OCI-LY1 (cell line): ENCODE measurements at regions not wholly inside any gene's neighbourhood (a gene's known extent, or its start where the extent isn't known, plus 50 kb on each side); places are given as distances from the start of the nearest gene placed in this dataset.

Source experiments
- H2AFZ ChIP-seq: fragments of 200-600 bp; sonication (generic), shearing (Covaris generic); 2 replicates; pipeline ENCODE4 v1.6.0; 2014; ENCODE audit warnings: antibody characterized with exemption, mild to moderate bottlenecking, low read length
- H3F3A ChIP-seq: fragments of 200-600 bp; sonication (generic), shearing (Covaris generic); 2 replicates; pipeline ENCODE4 v1.6.0; 2014; ENCODE audit warnings: mild to moderate bottlenecking, antibody characterized with exemption, low read length, moderate library complexity; ENCODE audit not compliant: insufficient read depth
- H3K27ac ChIP-seq: fragments of 200-600 bp; sonication (generic); 2 replicates; pipeline ENCODE4 v1.5.1; 2014; ENCODE audit warnings: low read length, mixed run types, mild to moderate bottlenecking, low read depth; ENCODE audit not compliant: poor library complexity, severe bottlenecking
- H3K27me3 ChIP-seq: fragments of 200-600 bp; sonication (generic); 2 replicates; pipeline ENCODE4 v1.6.0; 2014; ENCODE audit warnings: antibody characterized with exemption, mild to moderate bottlenecking, low read length, moderate library complexity; ENCODE audit not compliant: insufficient read depth
- H3K36me3 ChIP-seq: fragments of 200-600 bp; sonication (generic); 2 replicates; pipeline ENCODE4 v1.6.1; 2014; ENCODE audit warnings: mild to moderate bottlenecking, antibody characterized with exemption, low read length, moderate library complexity, mixed read lengths; ENCODE audit not compliant: insufficient read depth
- H3K4me1 ChIP-seq: fragments of 200-600 bp; sonication (generic); 2 replicates; pipeline ENCODE4 v1.5.1; 2014; ENCODE audit warnings: mild to moderate bottlenecking, low read length, moderate library complexity; ENCODE audit not compliant: insufficient read depth, severe bottlenecking
- H3K4me2 ChIP-seq: fragments of 200-600 bp; sonication (generic), shearing (Covaris generic); 2 replicates; pipeline ENCODE4 v1.6.1; 2014; ENCODE audit warnings: low read length
- H3K4me3 ChIP-seq: fragments of 200-600 bp; sonication (generic); 2 replicates; pipeline ENCODE4 v1.5.1; 2014; ENCODE audit warnings: low read length, low read depth, mild to moderate bottlenecking, mixed read lengths; ENCODE audit not compliant: poor library complexity, severe bottlenecking
- H3K79me2 ChIP-seq: fragments of 200-600 bp; shearing (Covaris generic); 2 replicates; pipeline ENCODE4 v1.6.1; 2016; ENCODE audit warnings: mixed run types, low read length, mixed read lengths; ENCODE audit not compliant: insufficient read depth
- H3K9ac ChIP-seq: fragments of 200-600 bp; sonication (generic), shearing (Covaris generic); 2 replicates; pipeline ENCODE4 v1.6.1; 2014; ENCODE audit warnings: mild to moderate bottlenecking, low read length, mixed read lengths
- H3K9me2 ChIP-seq: fragments of 200-600 bp; sonication (generic), shearing (Covaris generic); 2 replicates; pipeline ENCODE4 v1.6.1; 2014; ENCODE audit warnings: low read depth, mild to moderate bottlenecking, low read length, mixed read lengths
- H3K9me3 ChIP-seq: fragments of 200-600 bp; shearing (Covaris generic); 2 replicates; pipeline ENCODE4 v1.6.1; 2014; ENCODE audit warnings: low read length, mixed read lengths
- H4K20me1 ChIP-seq: fragments of 200-600 bp; sonication (generic), shearing (Covaris generic); 2 replicates; pipeline ENCODE4 v1.6.0; 2016; ENCODE audit warnings: mild to moderate bottlenecking, low read length; ENCODE audit not compliant: insufficient read depth
- EZH2 ChIP-seq: fragments of 200-600 bp; sonication (generic), shearing (Covaris generic); IDR thresholded peaks from 2 replicates; pipeline ENCODE4 v1.8.0; 2017; ENCODE audit warnings: borderline replicate concordance, mixed run types, mild to moderate bottlenecking, antibody characterized with exemption, low read length, moderate library complexity, mixed read lengths
- TF ChIP-seq, protein P1 (sequence below): fragments of 200-600 bp; sonication (generic), shearing (Covaris generic); IDR thresholded peaks from 2 replicates; pipeline ENCODE4 v1.5.1; 2017; ENCODE audit warnings: mild to moderate bottlenecking, antibody characterized with exemption, low read length, moderate library complexity, mixed read lengths

DNA sequence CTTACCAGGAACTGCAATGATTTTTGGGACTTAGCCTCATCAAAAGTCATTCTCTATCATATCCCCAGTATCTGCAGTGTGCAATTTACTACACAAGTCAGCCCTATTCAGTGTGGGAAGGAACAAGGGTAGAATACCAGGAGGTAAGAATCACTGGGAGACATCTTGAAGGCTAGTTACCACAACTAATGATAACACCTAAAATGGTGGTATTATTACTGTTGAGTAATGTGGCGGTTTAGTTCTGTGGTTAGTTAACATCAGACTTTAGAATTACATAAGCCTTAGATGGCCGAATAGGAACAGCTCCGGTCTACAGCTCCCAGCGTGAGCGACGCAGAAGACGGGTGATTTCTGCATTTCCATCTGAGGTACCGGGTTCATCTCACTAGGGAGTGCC is 567.9 kb upstream of the CDH11 start:
- no peaks in the 10 kb centered on the region for H3K9me2 ChIP-seq
- no peak for TF ChIP-seq EZH2
- TF ChIP-seq, protein P1, sequence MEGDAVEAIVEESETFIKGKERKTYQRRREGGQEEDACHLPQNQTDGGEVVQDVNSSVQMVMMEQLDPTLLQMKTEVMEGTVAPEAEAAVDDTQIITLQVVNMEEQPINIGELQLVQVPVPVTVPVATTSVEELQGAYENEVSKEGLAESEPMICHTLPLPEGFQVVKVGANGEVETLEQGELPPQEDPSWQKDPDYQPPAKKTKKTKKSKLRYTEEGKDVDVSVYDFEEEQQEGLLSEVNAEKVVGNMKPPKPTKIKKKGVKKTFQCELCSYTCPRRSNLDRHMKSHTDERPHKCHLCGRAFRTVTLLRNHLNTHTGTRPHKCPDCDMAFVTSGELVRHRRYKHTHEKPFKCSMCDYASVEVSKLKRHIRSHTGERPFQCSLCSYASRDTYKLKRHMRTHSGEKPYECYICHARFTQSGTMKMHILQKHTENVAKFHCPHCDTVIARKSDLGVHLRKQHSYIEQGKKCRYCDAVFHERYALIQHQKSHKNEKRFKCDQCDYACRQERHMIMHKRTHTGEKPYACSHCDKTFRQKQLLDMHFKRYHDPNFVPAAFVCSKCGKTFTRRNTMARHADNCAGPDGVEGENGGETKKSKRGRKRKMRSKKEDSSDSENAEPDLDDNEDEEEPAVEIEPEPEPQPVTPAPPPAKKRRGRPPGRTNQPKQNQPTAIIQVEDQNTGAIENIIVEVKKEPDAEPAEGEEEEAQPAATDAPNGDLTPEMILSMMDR: no peak
- H3K27ac ChIP-seq: no peak overlapping the region
- H3K79me2 ChIP-seq: no peaks in the 10 kb centered on the region
- H4K20me1 ChIP-seq: no peaks in the 10 kb centered on the region
- H3K4me2 ChIP-seq: no peak overlapping the region
- no peaks in the 10 kb centered on the region; the same call in 1 of the 2 replicates for H3K27me3 ChIP-seq
- no peak overlapping the region for H3K4me3 ChIP-seq
- no peaks in the 10 kb centered on the region for H3K9me3 ChIP-seq
- no peak overlapping the region for H3K9ac ChIP-seq
- H3K4me1 ChIP-seq: no peaks in the 10 kb centered on the region
- H2AFZ ChIP-seq: no peak overlapping the region
- H3F3A ChIP-seq: no peaks in the 10 kb centered on the region
- H3K36me3 ChIP-seq: no peaks in the 10 kb centered on the region

DNA sequence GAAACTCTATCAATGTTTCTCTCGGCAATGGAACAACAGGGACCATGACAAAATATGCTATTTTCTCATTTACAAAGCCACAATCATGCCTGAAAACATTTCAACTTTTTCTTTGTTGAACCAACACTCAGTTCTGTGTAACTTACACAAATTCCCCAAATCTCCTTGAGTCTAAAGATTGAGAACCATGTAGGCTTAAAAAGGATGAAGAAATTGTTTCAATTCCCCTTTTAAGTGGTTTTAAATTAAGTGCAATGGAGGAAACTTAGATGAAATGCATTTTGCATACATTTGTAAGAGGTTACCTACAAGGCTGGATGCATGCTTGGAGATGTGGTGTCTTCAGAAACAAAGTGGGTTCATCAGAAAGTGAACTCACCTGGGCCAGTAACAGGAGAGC is 566.4 kb upstream of the CDH11 start:
- Histone ChIP-seq H3K4me2 (no peak overlapping the region), H3K79me2 (no peaks in the 10 kb centered on the region)

DNA sequence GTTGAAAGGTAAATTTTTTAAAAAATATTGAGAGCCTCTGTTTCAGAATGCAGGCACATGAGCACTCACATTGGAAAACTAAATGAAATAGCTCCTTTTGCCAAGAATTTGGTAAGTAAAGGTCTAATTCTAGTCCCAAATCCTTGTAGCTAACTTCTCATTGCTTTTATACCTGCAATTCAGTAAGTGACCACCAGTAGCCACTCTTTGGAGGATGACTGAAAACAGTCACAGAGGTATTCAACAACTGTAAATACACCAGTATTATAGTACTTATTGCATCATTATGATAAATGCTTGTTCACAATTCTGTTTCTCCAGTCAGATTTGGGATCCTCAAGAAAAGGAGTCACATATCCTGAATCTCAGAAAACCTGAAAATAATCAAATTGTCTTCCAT is 562.4 kb upstream of the CDH11 start:
- 0 out of 2 replicates have a peak, but pooled peaks cover 5% of the 10 kb centered on the region for H3K9me3 ChIP-seq
- H2AFZ ChIP-seq: no peak overlapping the region
- H3K27me3 ChIP-seq: no peaks in the 10 kb centered on the region; the same call in 1 of the 2 replicates
- H3K9me2 ChIP-seq: no peaks in the 10 kb centered on the region
- no peaks in the 10 kb centered on the region for H3K4me1 ChIP-seq
- no peak for TF ChIP-seq EZH2
- TF ChIP-seq, protein P1: 0 out of 2 replicates have a peak, but pooled peaks have one; percentile 17
- no peaks in the 10 kb centered on the region for H3K36me3 ChIP-seq
- no peak overlapping the region for H3K4me2 ChIP-seq
- H3K4me3 ChIP-seq: no peak overlapping the region
- H3F3A ChIP-seq: no peaks in the 10 kb centered on the region
- no peaks in the 10 kb centered on the region for H3K79me2 ChIP-seq
- H3K9ac ChIP-seq: no peak overlapping the region
- no peak overlapping the region for H3K27ac ChIP-seq
- no peaks in the 10 kb centered on the region for H4K20me1 ChIP-seq

More for the DNA sequence above, 566.4 kb upstream of the CDH11 start:
- no peaks in the 10 kb centered on the region for H3K36me3 ChIP-seq
- H3K27ac ChIP-seq: no peak overlapping the region
- no peaks in the 10 kb centered on the region for H3F3A ChIP-seq
- H3K9ac ChIP-seq: no peak overlapping the region
- no peaks in the 10 kb centered on the region for H4K20me1 ChIP-seq
- no peaks in the 10 kb centered on the region for H3K4me1 ChIP-seq
- no peaks in the 10 kb centered on the region for H3K9me2 ChIP-seq
- H3K27me3 ChIP-seq: no peaks in the 10 kb centered on the region; the same call in 1 of the 2 replicates
- no peak overlapping the region for H3K4me3 ChIP-seq
- 0 out of 2 replicates have a peak, but pooled peaks cover 5% of the 10 kb centered on the region for H3K9me3 ChIP-seq
- no peak overlapping the region for H2AFZ ChIP-seq
- TF ChIP-seq, protein P1: no peak
- TF ChIP-seq EZH2: no peak
